Amniotic epithelial cell (primary cell): ENCODE measurements at regions not wholly inside any gene's neighbourhood (a gene's known extent, or its start where the extent isn't known, plus 50 kb on each side); places are given as distances from the start of the nearest gene placed in this dataset.

Source experiments
- DNase-seq: peaks from one replicate; pipeline ENCODE4 v3.0.0-alpha.2; 2010; ENCODE audit warnings: low read depth

DNA sequence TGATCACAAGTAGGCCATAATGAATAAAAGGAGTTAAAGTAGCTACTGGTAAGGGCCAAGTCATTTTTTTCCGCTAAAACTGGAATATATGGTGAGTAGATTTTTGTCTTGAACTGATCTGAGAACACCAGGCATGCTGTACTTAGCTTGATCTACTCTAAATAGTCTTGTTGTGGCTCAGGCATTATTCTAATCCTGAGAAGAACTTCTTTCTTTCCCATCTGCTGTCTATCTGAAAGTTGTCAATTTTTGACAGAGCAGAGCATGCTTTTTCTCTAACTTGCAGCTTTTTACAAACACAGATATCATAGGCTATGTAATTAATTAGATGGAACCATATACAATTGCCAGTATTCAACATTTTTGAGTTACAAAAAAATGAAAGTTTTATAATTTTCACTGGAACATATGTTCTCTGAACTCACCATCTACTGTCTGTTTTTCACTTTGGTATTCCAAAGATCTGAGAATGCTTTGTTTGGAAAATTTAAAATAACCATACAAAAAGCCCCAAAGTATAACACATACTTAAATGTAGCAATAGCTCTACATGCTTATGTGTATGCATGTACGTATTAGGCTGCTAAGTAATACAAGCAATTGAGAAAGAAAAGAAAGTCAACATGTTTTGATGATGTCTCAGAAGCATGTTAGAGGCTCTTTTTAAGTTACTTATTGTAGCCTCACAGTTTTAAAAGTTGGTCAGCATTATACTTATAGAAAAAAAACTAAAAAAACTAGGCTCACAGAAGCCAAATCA lies 542.7 kb upstream of the LUZP2 start:
- DNase-seq: no peak

DNA sequence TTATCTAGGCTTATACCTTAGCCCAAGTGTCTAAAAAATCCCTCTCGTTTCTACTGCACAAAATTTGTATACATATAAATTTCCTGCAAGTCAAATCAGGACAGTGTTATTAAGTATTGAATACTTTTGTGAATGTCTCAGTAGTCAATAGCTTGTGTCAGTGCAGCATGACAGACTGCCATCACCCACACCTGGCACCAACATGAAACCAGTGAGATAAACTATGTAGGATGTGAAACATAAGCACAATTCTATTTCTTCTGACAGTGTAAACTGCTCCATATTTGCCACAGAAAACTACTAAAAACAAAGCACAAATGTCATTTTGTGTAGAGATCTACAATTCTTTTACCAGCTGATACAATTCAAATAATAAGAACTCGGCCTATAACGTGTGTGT lies 542.1 kb upstream of the LUZP2 start:
- DNase-seq: no peak

DNA sequence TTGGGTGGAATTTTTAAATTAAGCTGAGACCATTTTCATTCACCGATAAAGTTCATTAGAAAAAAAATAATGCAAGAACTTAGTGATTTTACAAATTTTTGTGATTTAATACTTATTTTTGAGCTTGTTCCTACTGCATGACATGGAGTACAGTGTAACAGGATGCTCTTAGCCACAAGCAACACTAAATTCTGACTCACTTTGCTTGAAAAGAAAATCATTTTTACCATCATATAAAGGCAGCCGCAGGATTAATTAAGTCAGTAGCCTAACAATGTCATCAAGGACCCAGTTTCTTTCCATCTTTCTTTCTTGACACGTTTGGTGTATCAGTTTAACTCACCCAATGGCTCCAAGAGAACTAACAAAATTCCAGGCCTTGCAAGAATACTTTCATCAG lies 540.3 kb upstream of the LUZP2 start:
- DNase-seq: no peak

DNA sequence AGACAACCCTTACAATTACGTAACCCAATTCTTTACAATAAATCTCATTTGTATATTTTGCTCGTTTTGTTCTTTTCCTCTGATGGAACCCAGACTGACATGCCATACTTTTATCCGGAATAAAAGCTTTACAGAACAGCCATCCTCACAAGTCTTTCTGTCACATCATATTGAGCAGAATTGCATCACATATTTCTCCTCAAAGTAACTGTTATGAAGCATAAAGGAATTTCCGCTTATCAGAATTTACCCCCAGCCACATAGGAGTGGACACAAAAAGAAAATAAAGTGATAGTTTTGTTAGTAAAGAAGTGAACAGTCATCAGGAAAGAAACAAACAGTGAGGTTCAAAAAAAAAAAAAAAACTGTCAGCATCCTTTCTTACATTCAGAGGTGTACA lies 539.5 kb upstream of the LUZP2 start:
- DNase-seq: peak; percentile 63

DNA sequence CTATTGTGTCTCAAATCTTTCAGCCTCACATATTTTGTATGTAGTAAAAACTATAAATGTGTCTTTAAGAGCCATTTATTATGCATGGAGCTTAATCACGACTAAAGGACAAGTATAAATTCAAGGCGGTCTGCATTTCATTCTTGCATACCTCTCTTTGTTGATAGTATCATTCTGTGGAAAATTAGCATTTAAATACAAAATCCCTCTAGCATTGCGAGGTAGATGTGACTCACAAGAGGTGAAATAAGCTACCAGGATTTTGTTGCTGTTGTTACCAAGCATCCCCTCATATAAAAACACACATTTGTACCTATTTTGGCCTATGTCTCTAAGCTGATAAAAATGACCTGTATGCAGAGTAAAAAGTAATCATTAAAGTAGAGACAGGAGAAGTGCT lies 537.4 kb upstream of the LUZP2 start:
- peak; percentile 14 for DNase-seq

DNA sequence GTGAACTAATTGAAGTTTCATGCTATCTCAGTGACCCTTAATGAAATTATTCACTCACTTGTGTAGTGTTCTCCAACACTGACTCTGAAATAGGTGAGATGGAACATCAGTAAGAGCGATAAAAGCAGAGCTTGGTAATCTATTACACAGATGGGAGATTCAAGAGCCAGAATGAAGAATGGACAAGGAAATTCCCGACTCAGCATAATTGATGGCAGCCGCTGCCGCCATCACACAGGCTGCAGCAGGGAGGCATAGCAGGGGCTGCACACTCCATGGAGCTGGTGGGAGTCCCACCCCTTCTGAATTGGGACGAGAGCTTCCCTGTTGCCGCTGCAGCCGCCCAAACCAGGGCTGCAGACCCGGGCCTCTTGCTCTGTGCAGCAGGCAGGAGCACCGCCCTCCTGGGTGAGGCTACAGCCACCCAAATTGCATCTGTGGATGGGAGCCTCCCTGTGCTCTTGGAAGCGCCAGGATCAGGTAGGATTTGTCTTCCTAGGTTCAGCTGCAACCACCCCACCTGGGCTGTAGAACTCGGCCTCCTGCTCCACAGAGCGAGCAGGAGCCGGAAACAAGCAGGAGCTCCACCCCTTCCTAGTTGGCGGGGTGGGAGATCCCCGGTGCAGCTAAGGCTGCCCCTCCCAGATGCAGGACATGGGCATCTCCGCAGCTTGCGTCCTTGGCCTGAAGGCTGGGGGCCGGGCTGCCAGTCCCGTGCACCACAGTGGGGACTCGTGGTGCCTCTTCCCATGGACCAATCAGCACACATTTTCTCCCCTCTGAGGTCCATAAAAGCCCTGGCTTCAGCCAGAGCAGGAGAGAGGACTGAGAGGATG lies 535.1 kb upstream of the LUZP2 start:
- DNase-seq: no peak

DNA sequence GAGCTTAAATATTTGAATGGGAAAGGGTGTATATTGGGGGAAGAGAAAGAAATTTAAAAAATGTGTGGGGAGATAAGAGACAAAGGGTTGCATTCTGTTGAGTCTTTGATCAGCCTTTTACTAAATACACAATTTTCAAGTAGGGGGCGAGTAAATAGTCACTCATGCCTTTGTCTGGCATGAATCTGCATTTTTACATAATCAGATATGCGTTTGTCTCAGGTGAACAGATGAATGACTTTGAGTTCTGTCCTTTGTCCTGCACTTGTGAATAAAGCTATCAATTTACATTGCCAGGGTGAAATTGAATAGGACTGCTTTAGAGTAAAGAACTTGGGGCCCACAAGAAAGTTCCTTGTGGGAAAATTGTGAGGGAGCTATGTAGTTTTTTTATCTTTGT lies 523.6 kb upstream of the LUZP2 start:
- no peak for DNase-seq

DNA sequence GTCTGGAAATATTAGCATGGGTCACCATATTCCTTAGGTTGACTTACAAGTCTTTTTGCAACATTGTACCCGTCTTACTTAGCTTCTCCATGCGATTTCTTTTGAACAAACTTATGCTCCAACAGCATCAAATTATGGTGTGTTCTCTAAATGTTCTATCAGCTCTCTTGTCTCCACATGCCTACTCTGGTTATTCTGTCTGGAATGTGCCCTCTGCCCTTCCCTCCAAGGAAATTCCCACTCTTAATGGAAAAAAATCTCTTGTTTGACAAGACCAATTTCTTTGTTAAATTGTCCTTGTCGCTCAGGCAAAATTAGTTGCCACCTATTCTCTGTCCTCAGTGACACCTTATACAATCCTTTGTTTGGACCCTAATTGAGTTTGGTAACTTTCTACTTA lies 522.8 kb upstream of the LUZP2 start:
- DNase-seq: no peak

DNA sequence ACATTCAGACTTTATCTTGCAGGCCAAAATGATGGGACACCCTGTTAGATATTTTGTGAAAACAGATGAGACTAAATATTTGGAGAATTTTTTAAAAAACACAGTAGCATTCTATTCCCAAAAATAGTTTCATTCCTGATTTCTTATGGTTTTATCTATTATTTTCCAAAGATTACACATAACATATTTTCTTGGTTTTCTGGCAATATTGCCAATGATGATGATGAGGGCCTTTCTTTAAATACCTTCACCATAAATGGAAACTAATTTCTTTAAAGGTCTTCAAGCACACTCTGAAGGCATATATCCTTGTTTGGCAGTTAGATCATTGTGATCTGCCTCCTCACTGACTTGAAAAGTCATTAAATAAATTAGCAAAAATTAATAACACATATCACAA lies 522.3 kb upstream of the LUZP2 start:
- DNase-seq: no peak

DNA sequence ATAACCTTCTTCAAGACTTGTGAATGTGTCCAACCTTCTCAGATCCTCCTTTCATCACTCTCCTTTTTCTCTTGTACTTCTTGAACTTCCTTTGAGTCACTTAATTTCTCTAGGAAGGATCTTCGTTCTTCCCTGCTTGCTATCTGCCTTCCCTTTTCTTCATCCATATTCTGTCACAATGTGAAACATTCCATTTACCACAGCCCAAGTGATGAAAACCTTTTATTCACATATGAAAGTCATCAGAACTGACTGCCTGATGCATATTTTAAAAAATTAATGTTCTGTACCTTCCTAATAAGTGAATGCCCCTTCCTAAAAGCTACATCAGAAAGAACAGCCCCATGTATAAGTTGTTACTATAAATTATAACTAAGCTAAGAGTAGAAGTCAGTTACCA lies 520.4 kb upstream of the LUZP2 start:
- DNase-seq: peak; percentile 69

DNA sequence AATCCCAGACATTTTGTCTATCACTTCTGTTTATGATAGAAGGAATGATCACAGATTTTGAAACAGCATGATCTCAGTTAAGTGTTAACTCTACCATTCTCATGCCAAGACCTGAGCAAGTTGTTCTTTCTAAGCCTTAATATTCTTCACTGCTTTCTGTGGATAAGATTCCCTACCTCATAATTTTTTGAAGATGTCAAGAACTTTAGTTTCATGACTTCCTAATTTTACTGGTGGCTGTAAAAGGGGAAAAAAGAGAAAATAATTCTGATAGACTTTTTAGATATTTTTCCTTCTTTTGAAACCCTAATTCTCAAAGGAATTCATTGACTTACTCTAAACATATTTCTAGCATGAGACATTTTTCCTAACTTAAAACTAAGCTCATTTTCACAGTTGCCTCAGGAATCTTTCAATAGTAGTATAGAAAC lies 520.0 kb upstream of the LUZP2 start:
- peak; percentile 63 for DNase-seq

DNA sequence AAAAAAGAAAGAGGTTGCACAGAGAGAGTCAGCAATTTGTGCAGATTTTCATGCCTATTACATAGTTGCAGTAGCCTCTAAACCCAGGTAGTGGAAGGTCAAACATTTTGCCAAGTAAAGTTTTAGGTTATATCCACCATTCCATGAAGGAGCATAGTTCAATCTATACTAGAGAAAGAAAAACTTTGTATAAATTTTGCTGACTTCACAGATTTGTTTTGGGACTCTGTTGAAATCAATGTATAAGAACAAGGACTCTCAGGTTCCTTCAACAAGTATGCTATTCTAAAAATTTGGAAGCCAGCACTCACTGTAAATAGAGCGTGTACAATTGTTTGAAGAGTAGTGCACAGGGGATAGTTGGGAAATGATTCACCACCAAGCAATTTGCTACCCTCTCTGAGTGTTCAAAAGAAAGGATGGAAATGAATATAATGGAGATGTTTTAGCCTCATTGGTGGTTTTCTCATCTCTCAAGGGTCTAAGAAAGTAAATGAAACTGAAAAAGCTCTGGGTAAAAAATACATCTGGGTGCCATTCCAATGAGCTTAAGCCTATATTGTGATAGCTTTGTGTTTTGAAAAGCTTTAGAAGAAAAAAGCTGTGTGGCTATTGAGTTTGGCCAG lies 508.4 kb upstream of the LUZP2 start:
- no peak for DNase-seq

DNA sequence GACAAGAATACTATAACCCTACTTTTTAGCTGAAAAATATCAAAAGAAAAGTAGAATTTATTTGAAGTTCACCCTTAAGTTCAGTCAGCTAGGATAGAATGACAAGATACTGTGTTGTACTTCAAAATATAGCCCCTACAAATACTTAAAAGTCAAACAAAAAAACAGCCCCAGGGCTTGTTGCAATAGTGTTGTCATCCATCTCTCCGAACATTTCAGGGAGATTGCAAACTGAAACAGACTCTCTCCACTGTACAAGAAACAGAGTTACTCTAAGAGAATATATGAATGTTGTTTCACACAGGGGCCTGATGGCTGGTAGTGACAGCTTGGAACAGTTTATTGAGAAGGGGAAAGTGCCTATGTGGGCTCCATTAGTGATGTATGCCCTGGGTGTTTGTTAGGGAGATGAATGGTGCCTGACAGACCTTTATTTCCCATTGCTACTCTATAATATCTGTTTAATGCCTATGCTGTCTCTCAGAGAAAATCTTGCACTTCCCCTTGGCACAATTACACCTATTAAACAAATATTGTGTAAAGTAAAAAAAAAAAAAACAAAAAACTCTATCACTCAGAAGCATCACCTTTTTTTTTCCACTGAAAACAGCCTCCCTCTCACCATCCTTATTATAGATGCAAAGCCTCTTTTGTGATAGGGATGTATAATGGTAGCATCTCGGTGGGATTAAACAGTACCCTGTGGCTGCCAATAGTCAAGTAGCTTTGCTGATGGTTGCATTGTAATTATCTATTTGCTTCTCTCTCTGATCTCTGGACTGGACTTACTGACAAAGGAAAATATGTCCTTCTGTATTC lies 506.3 kb upstream of the LUZP2 start:
- no peak for DNase-seq

DNA sequence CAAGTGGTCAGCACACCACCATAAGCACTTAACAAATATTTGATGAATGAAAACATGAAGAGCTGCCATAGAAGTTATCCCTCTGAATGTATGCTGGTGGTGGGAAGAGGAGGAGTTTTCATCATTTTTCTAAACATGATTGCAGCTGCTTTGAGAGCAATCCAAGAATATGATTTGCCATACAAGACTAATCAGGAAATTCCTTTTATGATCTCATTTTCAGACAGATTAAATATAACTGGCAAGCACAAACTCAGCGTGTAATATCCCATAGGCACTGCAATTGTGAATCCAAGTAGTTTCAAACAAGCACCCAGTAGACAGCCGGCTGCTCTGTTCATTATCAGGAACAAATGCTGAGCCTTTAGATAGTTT lies 505.7 kb upstream of the LUZP2 start:
- DNase-seq: peak; percentile 69

DNA sequence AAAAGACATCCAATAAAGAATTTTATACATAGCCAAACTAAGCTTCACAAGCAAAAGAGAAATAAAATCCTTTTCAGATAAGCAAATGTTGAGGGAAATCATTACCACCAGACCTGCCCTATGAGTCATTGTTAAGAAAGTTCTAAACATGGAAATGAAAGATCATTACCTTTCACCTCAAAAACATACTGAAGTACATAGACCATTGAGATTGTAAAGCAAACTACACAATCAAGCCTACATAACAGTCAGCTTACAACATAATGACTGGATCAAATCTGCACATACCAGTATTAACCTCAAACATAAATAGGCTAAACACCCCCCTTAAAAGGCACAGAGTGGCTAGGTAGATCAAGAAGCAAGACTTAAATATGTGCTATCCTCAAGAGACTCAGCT lies 501.0 kb upstream of the LUZP2 start:
- peak; percentile 54 for DNase-seq

DNA sequence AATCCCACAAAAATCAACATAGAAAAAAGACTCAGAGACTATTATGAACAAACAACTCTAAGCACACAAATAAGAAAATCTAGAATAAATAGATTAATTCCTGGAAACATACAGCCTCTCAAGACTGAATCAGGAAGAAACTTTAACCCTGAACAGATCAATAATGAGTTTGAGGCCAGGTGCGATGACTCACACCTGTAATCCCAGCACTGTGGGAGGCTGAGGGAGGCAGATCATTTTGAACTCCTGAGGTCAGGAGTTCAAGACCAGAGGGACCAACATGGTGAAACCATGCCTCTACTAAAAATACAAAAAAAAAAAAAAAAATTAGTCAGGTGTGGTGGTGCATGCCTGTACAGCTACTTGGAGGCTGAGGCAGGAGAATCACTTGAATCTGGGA lies 499.5 kb upstream of the LUZP2 start:
- no peak for DNase-seq

DNA sequence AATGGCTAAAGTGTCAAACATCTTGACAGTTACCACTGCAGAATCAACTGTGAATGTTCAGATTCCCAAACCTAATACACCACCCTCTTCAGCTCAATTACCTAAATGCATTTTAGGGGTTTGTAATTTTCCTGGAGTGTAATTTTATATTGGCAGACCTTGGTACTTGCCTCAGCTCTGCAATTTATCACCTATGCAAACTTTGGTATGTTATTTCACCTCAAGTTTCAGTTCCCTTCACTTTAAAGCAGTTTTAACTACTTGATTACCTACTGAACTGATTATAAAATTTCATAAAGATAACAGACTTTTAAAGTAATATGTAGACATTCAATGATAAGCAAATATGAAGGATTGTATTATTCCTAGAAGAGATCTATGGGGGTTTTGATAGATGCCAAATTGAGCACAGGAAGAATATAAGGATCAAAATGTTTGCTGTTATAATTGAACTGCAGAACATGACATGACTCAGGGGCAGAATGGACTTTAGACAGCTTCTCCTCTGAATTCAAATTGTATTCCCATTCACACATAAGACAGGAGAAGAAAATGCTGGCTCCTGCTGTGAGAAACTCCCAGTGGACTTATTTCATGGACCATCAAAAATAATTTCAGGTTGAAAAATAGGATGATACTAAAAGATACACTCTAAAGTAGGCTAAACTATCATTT lies 491.5 kb upstream of the LUZP2 start:
- no peak for DNase-seq

DNA sequence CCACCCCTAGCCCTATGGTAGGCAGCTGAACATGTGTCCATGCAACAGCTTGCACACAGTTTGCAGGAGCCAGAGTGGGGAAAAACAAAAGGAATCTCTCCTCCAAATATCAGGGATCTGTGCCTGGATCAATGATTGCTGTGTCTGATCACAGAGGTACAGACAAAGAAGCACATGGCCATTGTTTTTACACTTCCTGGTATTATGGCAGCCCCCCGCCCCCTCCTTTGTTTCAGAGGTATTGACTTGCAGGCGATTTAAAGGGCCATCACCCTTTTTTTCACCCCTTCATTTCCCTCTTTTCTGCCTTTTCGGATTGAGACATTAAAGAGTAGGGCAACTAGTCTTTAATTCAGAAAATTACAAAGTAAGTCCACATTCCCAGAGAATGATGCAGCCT lies 453.0 kb upstream of the LUZP2 start:
- no peak for DNase-seq

DNA sequence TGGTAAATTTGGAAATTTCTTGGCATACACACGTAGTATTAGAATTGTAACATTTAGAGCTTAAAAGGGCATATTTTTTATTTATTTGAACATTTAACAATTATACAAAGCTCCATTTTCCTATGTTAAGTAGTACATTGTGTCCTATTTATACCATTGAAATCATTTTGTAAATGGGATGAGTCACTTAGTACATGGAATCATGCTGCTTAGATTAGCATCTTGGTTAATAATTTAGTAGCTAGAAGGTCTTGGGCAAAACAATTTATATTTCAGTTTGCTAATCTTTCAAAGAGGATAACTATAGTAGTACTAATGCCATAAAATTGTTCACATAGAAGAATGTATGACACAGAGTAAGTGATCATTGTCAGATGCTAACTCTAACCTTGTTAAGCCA lies 450.1 kb upstream of the LUZP2 start:
- peak; percentile 66 for DNase-seq

DNA sequence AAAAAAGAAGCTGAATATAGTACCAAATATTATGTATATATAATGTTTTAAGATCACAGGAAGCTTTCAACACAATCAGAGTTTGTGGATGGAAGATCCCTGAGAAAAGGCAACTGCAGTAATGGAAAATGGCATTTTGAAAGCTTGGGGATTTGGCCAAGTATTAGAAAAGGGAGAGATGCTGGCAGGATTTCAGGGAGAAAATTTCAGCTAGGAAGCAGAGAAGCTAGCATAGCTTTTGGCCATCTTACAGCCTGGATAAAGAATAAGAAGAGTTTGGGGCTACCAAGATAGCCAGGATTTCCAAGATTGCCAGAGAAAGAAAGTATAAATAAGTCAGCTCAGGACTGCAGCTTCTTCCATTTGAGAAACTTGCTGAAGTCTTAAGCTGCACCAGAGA lies 440.8 kb upstream of the LUZP2 start:
- no peak for DNase-seq

DNA sequence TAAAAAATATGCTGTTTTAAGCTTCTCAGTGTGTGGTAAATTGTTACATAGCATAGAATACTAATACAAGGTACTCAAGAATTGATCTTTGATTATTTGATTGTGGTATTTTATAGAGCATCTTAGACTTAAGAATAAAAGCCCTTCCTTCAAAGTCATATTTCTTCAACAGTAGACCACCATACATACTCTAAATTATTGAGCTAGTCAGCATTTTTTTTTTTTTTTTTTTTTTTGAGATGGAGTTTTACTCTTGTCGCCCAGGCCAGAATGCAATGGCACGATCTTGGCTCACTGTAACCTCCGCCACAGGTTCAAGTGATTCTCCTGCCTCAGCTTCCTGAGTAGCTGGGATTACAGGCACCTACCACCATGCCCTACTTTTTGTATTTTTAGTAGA lies 436.7 kb upstream of the LUZP2 start:
- no peak for DNase-seq
